ENCODE measurements at regions not wholly inside any gene's neighbourhood (a gene's known extent, or its start where the extent isn't known, plus 50 kb on each side); places are given as distances from the start of the nearest gene placed in this dataset.
A peak's percentile ranks its signal among the peaks of the same experiment; 100 is the strongest.
"Not testable (repeated sequence)": the region's sequence is repeated elsewhere in the genome, so short reads cannot be mapped to it uniquely, and the experiment has no call there.

- no peaks in the 10 kb centered on the region for H3K36me3 Mint-ChIP-seq (ENCODE audit: low read depth)
Observed at GRCh38 chr5:91297994-91298393, 85.1 kb downstream of the ARRDC3 start.

GRCh38 chr5:91296674-91297143 lies 86.4 kb downstream of the ARRDC3 start:
- H3K4me1 Mint-ChIP-seq: peaks cover 14% of the 10 kb centered on the region

More at GRCh38 chr5:91297994-91298393, 85.1 kb downstream of the ARRDC3 start:
- Mint-ChIP-seq H3K4me1 (peaks cover 4% of the 10 kb centered on the region), H3K27me3 (ENCODE audit: insufficient read depth) (no peaks in the 10 kb centered on the region), H3K9me3 (no peaks in the 10 kb centered on the region), H3K27ac (no peak overlapping the region), H3K4me3 (no peak overlapping the region)
- no peaks in the 10 kb centered on the region for H3K9me3 ChIP-seq (ENCODE audit: control insufficient read depth, low read length)
- no peaks in the 10 kb centered on the region for H3K27me3 ChIP-seq (ENCODE audit: control insufficient read depth, insufficient read depth, low read length, poor library complexity, severe bottlenecking)
- no peak for DNase-seq
- H3K9ac ChIP-seq (ENCODE audit: extremely low read depth, low read length, poor library complexity, severe bottlenecking): no peak overlapping the region
- peaks cover 3% of the 10 kb centered on the region for H3K4me1 ChIP-seq (ENCODE audit: control insufficient read depth, insufficient read depth, low read length)
- no peaks in the 10 kb centered on the region for H3K36me3 ChIP-seq (ENCODE audit: control insufficient read depth, insufficient read depth, low read length)
- no peak overlapping the region for H3K27ac ChIP-seq (ENCODE audit: low read depth, low read length)
- no peak overlapping the region for H3K4me3 ChIP-seq (ENCODE audit: low read length)
- 80 to 95% methylated on average over 1 to 2 of the region's 2 CpGs for WGBS, 2 experiments (ENCODE audit: insufficient coverage in 1 of 2, insufficient read length in 1 of 2)
- TF ChIP-seq CTCF (conservative IDR thresholded peaks at IDR 0.05): no peak

GRCh38 chr5:91296102-91296501 lies 87.0 kb downstream of the ARRDC3 start:
- H3K36me3 ChIP-seq (ENCODE audit: control insufficient read depth, insufficient read depth, low read length); H3K27ac ChIP-seq (ENCODE audit: low read depth, low read length); H3K4me3 ChIP-seq (ENCODE audit: low read length); DNase-seq; H3K9me3 Mint-ChIP-seq; H3K27me3 Mint-ChIP-seq (ENCODE audit: insufficient read depth); H3K9me3 ChIP-seq (ENCODE audit: control insufficient read depth, low read length); H3K4me3 Mint-ChIP-seq; H3K4me1 ChIP-seq (ENCODE audit: control insufficient read depth, insufficient read depth, low read length); H3K36me3 Mint-ChIP-seq (ENCODE audit: low read depth); H3K27me3 ChIP-seq (ENCODE audit: control insufficient read depth, insufficient read depth, low read length, poor library complexity, severe bottlenecking); H3K27ac Mint-ChIP-seq; H3K9ac ChIP-seq (ENCODE audit: extremely low read depth, low read length, poor library complexity, severe bottlenecking): not testable (repeated sequence)
- peaks cover 14% of the 10 kb centered on the region for H3K4me1 Mint-ChIP-seq
- 93 to 96% methylated on average over 5 to 9 of the region's 9 CpGs for WGBS, 2 experiments (ENCODE audit: insufficient coverage in 1 of 2, insufficient read length in 1 of 2)

More at GRCh38 chr5:91296674-91297143, 86.4 kb downstream of the ARRDC3 start:
- Histone ChIP-seq H3K4me1 (ENCODE audit: control insufficient read depth, insufficient read depth, low read length) (peaks cover 8% of the 10 kb centered on the region), H3K9ac (ENCODE audit: extremely low read depth, low read length, poor library complexity, severe bottlenecking) (no peak overlapping the region), H3K27ac (ENCODE audit: low read depth, low read length) (no peak overlapping the region), H3K27me3 (ENCODE audit: control insufficient read depth, insufficient read depth, low read length, poor library complexity, severe bottlenecking) (no peaks in the 10 kb centered on the region), H3K36me3 (ENCODE audit: control insufficient read depth, insufficient read depth, low read length) (no peaks in the 10 kb centered on the region), H3K4me3 (ENCODE audit: low read length) (no peak overlapping the region), H3K9me3 (ENCODE audit: control insufficient read depth, low read length) (no peaks in the 10 kb centered on the region)
- no peaks in the 10 kb centered on the region for H3K27me3 Mint-ChIP-seq (ENCODE audit: insufficient read depth)
- 85 to 95% methylated on average over 2 of the region's 2 CpGs for WGBS, 2 experiments (ENCODE audit: insufficient coverage in 1 of 2, insufficient read length in 1 of 2)
- no peak overlapping the region for H3K4me3 Mint-ChIP-seq
- no peak for DNase-seq
- no peaks in the 10 kb centered on the region for H3K9me3 Mint-ChIP-seq
- no peak for TF ChIP-seq CTCF (conservative IDR thresholded peaks at IDR 0.05)
- H3K27ac Mint-ChIP-seq: no peak overlapping the region
- no peaks in the 10 kb centered on the region for H3K36me3 Mint-ChIP-seq (ENCODE audit: low read depth)

- peak; percentile 83 for DNase-seq
- Mint-ChIP-seq H3K27ac (peak overlapping the region; percentile 69), H3K4me3 (no peak overlapping the region), H3K27me3 (ENCODE audit: insufficient read depth) (no peaks in the 10 kb centered on the region), H3K9me3 (no peaks in the 10 kb centered on the region), H3K36me3 (ENCODE audit: low read depth) (no peaks in the 10 kb centered on the region), H3K4me1 (peaks cover 14% of the 10 kb centered on the region)
- Histone ChIP-seq H3K9me3 (ENCODE audit: control insufficient read depth, low read length) (no peaks in the 10 kb centered on the region), H3K27ac (ENCODE audit: low read depth, low read length) (peak overlapping the region; percentile 60), H3K4me1 (ENCODE audit: control insufficient read depth, insufficient read depth, low read length) (peaks cover 8% of the 10 kb centered on the region), H3K4me3 (ENCODE audit: low read length) (no peak overlapping the region), H3K9ac (ENCODE audit: extremely low read depth, low read length, poor library complexity, severe bottlenecking) (no peak overlapping the region), H3K27me3 (ENCODE audit: control insufficient read depth, insufficient read depth, low read length, poor library complexity, severe bottlenecking) (no peaks in the 10 kb centered on the region), H3K36me3 (ENCODE audit: control insufficient read depth, insufficient read depth, low read length) (no peaks in the 10 kb centered on the region)
- TF ChIP-seq CTCF (conservative IDR thresholded peaks at IDR 0.05): no peak
Observed at GRCh38 chr5:91293131-91293530, 90.0 kb downstream of the ARRDC3 start.

Data from endodermal cell (in vitro differentiated cells).